PC-9 (cell line): ENCODE measurements at regions not wholly inside any gene's neighbourhood (a gene's known extent, or its start where the extent isn't known, plus 50 kb on each side); places are given as distances from the start of the nearest gene placed in this dataset.

ENCODE experiments used
- BruUV-seq: library from RNA; stranded (reverse); fragments of 400-500 nt; replicated peaks from 2 replicates; lab custom pipeline; 2021; lab: Mats Ljungman, UMichigan
- CTCF ChIA-PET: fragments of 300-600 bp; sonication (Branson Sonifier 250); formaldehyde crosslinking; loops from one replicate; lab custom pipeline; 2022; ENCODE audit warnings: antibody characterized with exemption; lab: Charles Lee
- POLR2A ChIA-PET: fragments of 300-600 bp; sonication (Branson Sonifier 250); formaldehyde crosslinking; loops from one replicate; lab custom pipeline; 2022; ENCODE audit warnings: antibody characterized with exemption; ENCODE audit not compliant: unreplicated experiment; lab: Charles Lee
- DNase-seq, 2 experiments: peaks; one replicate each; pipeline versions ENCODE4 v3.0.0 to v3.0.0-alpha.2; 2015 to 2022; ENCODE audit warnings: mixed read lengths in 1 of 2
- H2AFZ ChIP-seq: fragments of 200-600 bp; sonication (generic); 2 replicates; pipeline ENCODE4 v1.8.1; 2017; ENCODE audit warnings: antibody characterized with exemption
- H3F3A ChIP-seq: fragments of 200-600 bp; sonication (generic); 2 replicates; pipeline ENCODE4 v1.8.1; 2017; ENCODE audit warnings: antibody characterized with exemption, mild to moderate bottlenecking, low read depth; ENCODE audit not compliant: insufficient read depth
- H3K27ac ChIP-seq: fragments of 200-600 bp; sonication (generic); 2 replicates; pipeline ENCODE4 v1.6.1; 2016; ENCODE audit warnings: mixed run types
- H3K27me3 ChIP-seq: fragments of 200-600 bp; sonication (generic); 2 replicates; pipeline ENCODE4 v1.6.1; 2016; ENCODE audit warnings: low read depth, mixed run types; ENCODE audit not compliant: insufficient read depth
- H3K36me3 ChIP-seq: fragments of 200-600 bp; sonication (generic); 2 replicates; pipeline ENCODE4 v1.6.1; 2016; ENCODE audit warnings: low read depth, mixed run types
- H3K4me1 ChIP-seq: fragments of 200-600 bp; sonication (generic); replicated peaks from 2 replicates; pipeline ENCODE4 v1.6.1; 2016; ENCODE audit warnings: mixed run types; ENCODE audit not compliant: insufficient read depth
- H3K4me2 ChIP-seq: fragments of 200-600 bp; sonication (generic); 2 replicates; pipeline ENCODE4 v1.6.1; 2017; ENCODE audit warnings: mixed run types
- H3K4me3 ChIP-seq: fragments of 200-600 bp; sonication (generic); 2 replicates; pipeline ENCODE4 v1.6.1; 2016; ENCODE audit warnings: mixed run types
- H3K79me2 ChIP-seq: fragments of 200-600 bp; sonication (generic); 2 replicates; pipeline ENCODE4 v1.6.1; 2017; ENCODE audit warnings: low read depth, mixed run types
- H3K9me2 ChIP-seq: fragments of 200-600 bp; sonication (generic); 2 replicates; pipeline ENCODE4 v1.8.1; 2017; ENCODE audit warnings: mild to moderate bottlenecking; ENCODE audit not compliant: insufficient read depth
- H3K9me3 ChIP-seq: fragments of 200-600 bp; sonication (generic); 2 replicates; pipeline ENCODE4 v1.8.1; 2016; ENCODE audit warnings: low read depth; ENCODE audit not compliant: insufficient read depth
- H4K20me1 ChIP-seq: fragments of 200-600 bp; sonication (generic); 2 replicates; pipeline ENCODE4 v1.8.1; 2017; ENCODE audit not compliant: insufficient read depth
- CTCF ChIP-seq: fragments of 200-600 bp; sonication (generic); conservative IDR thresholded peaks from 2 replicates; pipeline ENCODE4 v1.6.1; 2017; ENCODE audit warnings: mixed run types, antibody characterized with exemption, mild to moderate bottlenecking, moderate library complexity
- EZH2 ChIP-seq: fragments of 200-600 bp; sonication (generic); IDR thresholded peaks from 2 replicates; pipeline ENCODE4 v1.8.0; 2017; ENCODE audit warnings: antibody characterized with exemption, low read depth
- intact Hi-C: fragments of 100-400 bp; cut with micrococcal nuclease; formaldehyde crosslinking; loops from one replicate; pipeline ENCODE4 v1.10.0; 2022; ENCODE audit not compliant: unreplicated experiment

GRCh38 chr12:115223991-115224390 lies 540.0 kb upstream of the TBX3 start:
- ChIA-PET POLR2A (no interaction called here), CTCF (no interaction called here)
- no peaks in the 10 kb centered on the region for H3K9me3 ChIP-seq
- no peak overlapping the region for H3K4me3 ChIP-seq
- H3K36me3 ChIP-seq: no peaks in the 10 kb centered on the region
- TF ChIP-seq CTCF (no peak), EZH2 (no peak)
- no peaks in the 10 kb centered on the region for H4K20me1 ChIP-seq
- intact Hi-C loops: no loop called here
- H3K27ac ChIP-seq: 0 out of 2 replicates have a peak overlapping the region, but pooled peaks have one; percentile 41
- peaks cover 14% of the 10 kb centered on the region; the same call in 1 of the 2 replicates for H3K4me1 ChIP-seq
- H3F3A ChIP-seq: no peaks in the 10 kb centered on the region
- H3K27me3 ChIP-seq: peaks cover 4% of the 10 kb centered on the region; the same call in 1 of the 2 replicates
- H3K4me2 ChIP-seq: no peak overlapping the region
- H3K9me2 ChIP-seq: no peaks in the 10 kb centered on the region
- no peak for DNase-seq
- no peaks in the 10 kb centered on the region for H3K79me2 ChIP-seq
- H2AFZ ChIP-seq: no peak overlapping the region
- BruUV-seq: no TSS peak

GRCh38 chr12:115223322-115223721 lies 539.3 kb upstream of the TBX3 start:
- peak overlapping the region; percentile 49; the same call in 1 of the 2 replicates for H3K4me2 ChIP-seq
- POLR2A ChIA-PET: no interaction called here

GRCh38 chr12:115222220-115222619 lies 538.2 kb upstream of the TBX3 start:
- Histone ChIP-seq H2AFZ (no peak overlapping the region), H3K27ac (no peak overlapping the region; the same call in 1 of the 2 replicates), H3K36me3 (no peaks in the 10 kb centered on the region), H3K4me1 (peaks cover 14% of the 10 kb centered on the region; the same call in 1 of the 2 replicates), H3K4me2 (no peak overlapping the region), H3K79me2 (no peaks in the 10 kb centered on the region), H3K9me3 (no peaks in the 10 kb centered on the region), H3F3A (no peaks in the 10 kb centered on the region), H3K27me3 (peaks cover 4% of the 10 kb centered on the region; the same call in 1 of the 2 replicates), H4K20me1 (no peaks in the 10 kb centered on the region), H3K4me3 (no peak overlapping the region), H3K9me2 (no peaks in the 10 kb centered on the region)
- POLR2A ChIA-PET: no interaction called here
- CTCF ChIA-PET: no interaction called here
- intact Hi-C loops: no loop called here
- no peak for DNase-seq
- no peak for TF ChIP-seq EZH2
- TF ChIP-seq CTCF: no peak
- no TSS peak for BruUV-seq

More at GRCh38 chr12:115223322-115223721, 539.3 kb upstream of the TBX3 start:
- no peak overlapping the region for H3K4me3 ChIP-seq
- TF ChIP-seq CTCF (no peak), EZH2 (no peak)
- intact Hi-C loops: no loop called here
- H3K9me2 ChIP-seq: no peaks in the 10 kb centered on the region
- no peaks in the 10 kb centered on the region for H3K79me2 ChIP-seq
- no peaks in the 10 kb centered on the region for H3K9me3 ChIP-seq
- no peak overlapping the region for H2AFZ ChIP-seq
- DNase-seq: peak in 1 of 2 experiments; percentile 50
- no peaks in the 10 kb centered on the region for H3F3A ChIP-seq
- CTCF ChIA-PET: no interaction called here
- no peaks in the 10 kb centered on the region for H4K20me1 ChIP-seq
- peak overlapping the region; percentile 41; the same call in 1 of the 2 replicates for H3K27ac ChIP-seq
- H3K27me3 ChIP-seq: peaks cover 4% of the 10 kb centered on the region; the same call in 1 of the 2 replicates
- H3K36me3 ChIP-seq: no peaks in the 10 kb centered on the region
- BruUV-seq: no TSS peak
- peaks cover 14% of the 10 kb centered on the region; the same call in 1 of the 2 replicates for H3K4me1 ChIP-seq
